C4-2B (cell line): ENCODE measurements at regions not wholly inside any gene's neighbourhood (a gene's known extent, or its start where the extent isn't known, plus 50 kb on each side); places are given as distances from the start of the nearest gene placed in this dataset.

Experiments
- CTCF ChIP-seq: fragments of 450-650 bp; conservative IDR thresholded peaks from 2 replicates; pipeline ENCODE4 v1.5.1; 2017; ENCODE audit warnings: mild to moderate bottlenecking
- ZFX ChIP-seq: fragments of 450-650 bp; IDR thresholded peaks from 2 replicates; pipeline ENCODE4 v1.6.1; 2017

- TF ChIP-seq ZFX (no peak), CTCF (no peak)
Observed at GRCh38 chr1:56206391-56206790, 373.0 kb downstream of the PLPP3 start.
